NB4 (cell line): ENCODE measurements at regions not wholly inside any gene's neighbourhood (a gene's known extent, or its start where the extent isn't known, plus 50 kb on each side); places are given as distances from the start of the nearest gene placed in this dataset.

Experiments used
- CTCF ChIP-seq: IDR thresholded peaks from one replicate; pipeline ENCODE4 v1.5.1; 2012; ENCODE audit warnings: low read depth, low read length
- POLR2A ChIP-seq: IDR thresholded peaks from 2 replicates; pipeline ENCODE4 v1.6.1; 2011; ENCODE audit warnings: mild to moderate bottlenecking; ENCODE audit not compliant: insufficient read length; ENCODE audit errors: extremely low read depth

GRCh38 chr3:59189939-59190338 is 140.1 kb upstream of the CFAP20DC start:
- TF ChIP-seq CTCF, result no peak
- TF ChIP-seq POLR2A, result no peak
